ENCODE measurements at regions not wholly inside any gene's neighbourhood (a gene's known extent, or its start where the extent isn't known, plus 50 kb on each side); places are given as distances from the start of the nearest gene placed in this dataset.
"Not testable (repeated sequence)": the region's sequence is repeated elsewhere in the genome, so short reads cannot be mapped to it uniquely, and the experiment has no call there.

DNA sequence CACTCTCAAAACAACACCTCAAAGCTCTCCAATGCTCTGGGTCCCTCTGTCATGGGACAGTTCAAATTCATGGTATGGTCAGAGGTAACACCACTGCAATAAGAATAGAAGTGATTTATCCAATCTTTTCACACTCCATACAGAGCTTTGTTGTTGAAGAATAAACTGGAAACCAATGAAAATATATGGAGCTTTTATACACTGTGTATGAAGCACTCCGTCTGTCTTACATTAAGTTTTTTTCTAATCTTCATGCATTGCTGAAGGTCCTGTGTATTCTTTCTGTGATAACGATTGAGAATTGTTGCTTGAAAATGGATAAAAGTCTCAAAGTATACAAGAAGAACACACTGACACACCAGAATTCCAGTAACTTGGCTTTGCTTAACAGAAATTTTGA is 603.7 kb upstream of the LUZP2 start:
- TF ChIP-seq JUND (IDR thresholded peaks at IDR 0.05; ENCODE audit: low read depth) = no peak
- in situ Hi-C loops (cut with HindIII; ENCODE audit: low pct_unique_long_range_greater_than_20kb, low sequenced_read_pairs) = no loop called here

DNA sequence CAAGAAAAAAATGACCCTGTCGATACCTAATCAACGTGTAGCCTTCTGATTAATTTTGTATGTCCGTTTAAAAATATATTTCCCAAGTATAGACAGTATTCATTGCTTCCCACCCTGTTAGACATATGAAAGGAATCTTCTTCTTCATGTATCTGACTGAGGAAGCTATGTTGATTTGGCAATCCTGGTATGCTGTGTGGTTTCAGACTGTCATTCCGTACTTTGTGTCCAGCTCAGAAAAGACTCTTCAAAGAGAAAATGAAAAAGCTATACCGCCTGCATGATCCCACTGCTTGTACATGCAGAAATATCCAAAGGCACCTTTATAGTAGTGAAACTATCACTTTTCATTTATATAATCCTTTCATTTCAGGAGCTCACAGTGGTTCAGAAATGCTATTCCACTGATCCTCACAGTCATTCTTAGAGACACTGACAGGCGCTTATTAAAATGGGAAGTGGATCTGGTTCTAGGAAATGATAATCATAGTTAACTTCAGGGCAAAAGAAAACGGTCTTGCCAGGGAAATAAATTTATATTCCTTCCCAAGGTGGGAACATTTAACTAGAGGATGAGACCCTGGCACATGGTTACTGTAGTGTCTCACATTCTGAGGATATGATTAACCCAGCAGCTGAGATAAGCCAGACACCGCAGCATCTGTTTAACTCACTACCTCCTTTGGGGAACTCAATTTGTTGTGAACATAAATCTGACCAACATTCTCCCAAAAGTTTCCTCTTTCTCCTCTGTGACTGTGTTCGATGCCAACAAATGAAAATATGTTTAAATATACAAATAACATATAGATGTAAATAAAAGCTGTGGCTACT is 599.2 kb upstream of the LUZP2 start:
- no peak for DNase-seq (ENCODE audit: low read depth in 1 of 2, low spot score in 1 of 2)
- TF ChIP-seq JUND (IDR thresholded peaks at IDR 0.05; ENCODE audit: low read depth) = no peak
- in situ Hi-C loops (cut with HindIII; ENCODE audit: low pct_unique_long_range_greater_than_20kb, low sequenced_read_pairs) = no loop called here

More for the DNA sequence above, 603.7 kb upstream of the LUZP2 start:
- no peak for DNase-seq (ENCODE audit: low read depth in 1 of 2, low spot score in 1 of 2)

DNA sequence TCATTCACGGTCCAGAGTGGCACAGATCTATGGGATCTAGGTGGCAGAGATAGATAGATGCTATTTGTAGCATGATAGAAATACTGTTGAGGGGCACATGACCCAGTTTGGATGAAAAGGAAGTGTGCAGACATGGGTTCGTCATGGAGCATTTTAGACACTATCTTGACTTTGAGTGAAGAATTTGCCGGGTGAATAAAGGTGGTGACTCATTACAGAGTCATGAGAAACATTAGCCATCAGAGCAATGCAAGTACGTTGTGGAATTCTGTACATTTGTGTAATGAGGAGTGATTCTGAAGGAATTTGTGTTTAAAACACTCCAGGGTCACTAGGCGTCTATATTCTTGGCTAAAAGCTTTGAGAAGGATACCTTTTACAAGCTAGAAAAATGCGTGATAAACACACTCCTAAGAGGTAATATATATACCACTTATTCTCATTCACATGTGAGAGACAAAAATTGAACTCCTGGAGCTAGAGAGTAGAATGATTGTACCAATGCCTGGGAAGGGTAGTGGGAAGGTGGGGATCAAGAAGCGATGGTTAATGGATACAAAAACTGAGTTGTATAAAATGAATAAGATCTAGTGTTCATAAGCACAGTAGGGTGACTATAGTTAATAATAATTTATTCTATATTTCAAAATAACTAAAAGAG is 593.7 kb upstream of the LUZP2 start:
- in situ Hi-C loops (cut with HindIII; ENCODE audit: low pct_unique_long_range_greater_than_20kb, low sequenced_read_pairs) = no loop called here
- DNase-seq (ENCODE audit: low read depth in 1 of 2, low spot score in 1 of 2) = no peak
- TF ChIP-seq JUND (IDR thresholded peaks at IDR 0.05; ENCODE audit: low read depth) = no peak

DNA sequence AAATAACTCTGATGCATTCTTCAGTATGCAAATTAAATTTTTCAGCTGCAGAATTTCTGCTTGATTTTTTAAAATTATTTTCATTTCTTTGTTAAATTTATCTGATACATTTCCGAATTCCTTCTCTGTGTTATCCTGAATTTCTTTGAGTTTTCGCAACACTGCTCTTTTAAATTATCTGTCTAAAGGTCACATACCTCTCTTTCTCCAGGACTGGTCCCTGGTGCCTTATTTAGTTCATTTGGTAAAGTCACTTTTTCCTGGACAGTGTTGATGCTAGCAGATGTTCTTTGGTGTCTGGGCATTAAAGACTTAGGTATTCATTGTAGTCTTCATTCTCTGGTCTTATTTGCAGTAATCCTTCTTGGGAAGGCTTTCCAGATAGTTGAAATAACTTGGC is 577.4 kb upstream of the LUZP2 start:
- in situ Hi-C loops (cut with HindIII; ENCODE audit: low pct_unique_long_range_greater_than_20kb, low sequenced_read_pairs) = no loop called here
- no peak for DNase-seq (ENCODE audit: low read depth in 1 of 2, low spot score in 1 of 2)
- TF ChIP-seq JUND (IDR thresholded peaks at IDR 0.05; ENCODE audit: low read depth) = no peak

DNA sequence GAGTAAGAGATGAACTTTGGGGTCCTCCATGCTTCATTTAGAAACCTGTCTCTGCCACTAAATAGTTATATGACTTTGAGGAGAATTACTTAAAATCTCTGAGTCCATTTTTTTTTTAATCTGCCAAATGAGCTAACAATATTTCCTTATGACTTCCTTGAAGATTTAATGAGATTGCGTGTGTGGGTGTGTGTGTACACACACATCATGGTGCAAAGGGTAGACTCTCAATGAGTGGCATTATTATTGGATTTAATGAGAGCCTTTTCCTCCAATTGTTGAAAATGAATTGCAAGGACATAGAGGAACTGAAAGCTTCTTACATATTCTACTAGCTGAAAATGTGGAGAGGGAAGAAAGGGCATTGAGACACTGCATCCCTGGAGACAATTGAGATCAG is 573.5 kb upstream of the LUZP2 start:
- no peak for DNase-seq (ENCODE audit: low read depth in 1 of 2, low spot score in 1 of 2)
- TF ChIP-seq JUND (IDR thresholded peaks at IDR 0.05; ENCODE audit: low read depth) = no peak
- in situ Hi-C loops (cut with HindIII; ENCODE audit: low pct_unique_long_range_greater_than_20kb, low sequenced_read_pairs) = no loop called here

DNA sequence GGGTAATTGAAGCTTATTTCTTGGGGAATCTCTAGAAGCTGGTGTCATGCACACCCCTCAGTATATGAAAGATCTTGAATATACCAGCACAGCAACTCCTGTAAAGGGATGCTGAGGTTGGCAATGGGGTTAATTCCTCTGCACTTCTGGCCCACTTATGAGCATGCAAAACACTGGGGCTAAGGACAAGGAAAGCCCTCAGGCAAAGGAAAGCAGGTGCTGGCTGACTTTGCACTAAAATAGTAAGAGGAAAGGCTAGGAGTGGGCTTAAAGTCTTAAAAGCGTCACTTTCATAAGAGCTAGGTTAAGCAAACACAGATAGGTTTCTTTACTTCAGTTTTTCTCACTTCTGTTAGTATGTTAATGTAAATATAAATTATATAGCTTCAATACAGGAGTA is 572.6 kb upstream of the LUZP2 start:
- DNase-seq (ENCODE audit: low read depth in 1 of 2, low spot score in 1 of 2) = no peak
- no peak for TF ChIP-seq JUND (IDR thresholded peaks at IDR 0.05; ENCODE audit: low read depth)
- in situ Hi-C loops (cut with HindIII; ENCODE audit: low pct_unique_long_range_greater_than_20kb, low sequenced_read_pairs) = no loop called here

- TF ChIP-seq JUND (IDR thresholded peaks at IDR 0.05; ENCODE audit: low read depth) = no peak
- DNase-seq (ENCODE audit: low read depth in 1 of 2, low spot score in 1 of 2) = no peak
- in situ Hi-C loops (cut with HindIII; ENCODE audit: low pct_unique_long_range_greater_than_20kb, low sequenced_read_pairs) = no loop called here
Observed at GRCh38 chr11:23931443-23931842, 565.4 kb upstream of the LUZP2 start.

DNA sequence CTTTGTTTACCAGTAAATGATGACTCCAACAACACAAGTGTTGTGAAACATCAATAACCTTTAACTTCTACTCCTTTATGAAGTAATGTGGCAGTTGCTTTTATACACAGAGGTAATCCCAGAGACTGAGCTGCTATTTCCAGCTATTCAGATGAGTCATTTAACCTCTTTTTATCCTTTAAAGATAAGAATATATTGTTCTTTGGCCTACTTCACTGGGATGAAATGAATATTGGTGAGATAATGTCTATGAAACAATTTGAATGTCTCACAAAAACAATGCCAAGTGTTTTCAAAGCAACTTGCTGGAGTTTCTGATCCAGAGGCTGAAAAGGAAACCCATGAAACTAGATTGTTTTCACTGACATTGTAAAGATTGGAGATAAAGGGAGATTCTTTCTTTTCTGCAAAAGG is 564.4 kb upstream of the LUZP2 start:
- in situ Hi-C loops (cut with HindIII; ENCODE audit: low pct_unique_long_range_greater_than_20kb, low sequenced_read_pairs) = no loop called here
- no peak for TF ChIP-seq JUND (IDR thresholded peaks at IDR 0.05; ENCODE audit: low read depth)
- no peak for DNase-seq (ENCODE audit: low read depth in 1 of 2, low spot score in 1 of 2)

DNA sequence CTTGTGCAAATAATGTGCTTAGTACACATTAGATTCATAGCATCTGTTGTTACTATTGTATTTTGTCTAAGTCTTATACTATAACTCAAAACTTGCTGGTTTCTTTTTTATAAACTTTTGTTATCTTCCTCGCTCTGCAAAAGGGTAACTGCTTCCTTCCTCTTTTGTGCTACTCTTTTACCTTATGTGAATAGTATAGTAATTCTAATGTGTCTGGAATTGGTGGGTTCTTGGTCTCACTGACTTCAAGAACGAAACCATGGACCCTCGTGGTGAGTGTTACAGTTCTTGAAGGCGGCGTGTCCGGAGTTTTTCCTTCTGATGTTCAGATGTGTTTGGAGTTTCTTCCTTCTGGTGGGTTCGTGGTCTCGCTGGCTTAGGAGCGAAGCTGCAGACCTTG is 563.1 kb upstream of the LUZP2 start:
- no peak for DNase-seq (ENCODE audit: low read depth in 1 of 2, low spot score in 1 of 2)
- in situ Hi-C loops (cut with HindIII; ENCODE audit: low pct_unique_long_range_greater_than_20kb, low sequenced_read_pairs) = no loop called here
- TF ChIP-seq JUND (IDR thresholded peaks at IDR 0.05; ENCODE audit: low read depth) = no peak

DNA sequence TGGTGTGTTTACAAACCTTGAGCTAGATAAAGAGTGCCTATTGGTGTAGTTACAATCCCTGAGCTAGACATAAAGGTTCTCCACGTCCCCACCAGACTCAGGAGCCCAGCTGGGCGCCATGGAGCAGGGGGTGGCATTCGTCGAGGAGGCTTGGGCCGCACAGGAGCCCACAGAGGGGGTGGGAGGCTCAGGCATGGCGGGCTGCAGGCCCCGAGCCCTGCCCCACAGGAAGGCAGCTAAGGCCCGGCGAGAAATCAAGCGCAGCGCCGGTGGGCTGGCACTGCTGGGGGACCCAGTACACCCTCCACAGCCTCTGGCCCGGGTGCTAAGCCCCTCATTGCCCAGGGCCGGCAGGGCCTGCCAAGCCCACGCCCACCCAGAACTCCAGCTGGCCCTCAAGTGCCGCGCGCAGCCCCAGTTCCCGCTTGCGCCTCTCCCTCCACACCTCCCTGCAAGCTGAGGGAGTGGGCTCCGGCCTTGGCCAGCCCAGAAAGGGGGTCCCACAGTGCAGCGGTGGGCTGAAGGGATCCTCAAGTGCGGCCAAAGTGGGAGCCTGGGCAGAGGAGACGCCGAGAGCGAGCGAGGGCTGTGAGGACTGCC is 562.1 kb upstream of the LUZP2 start:
- DNase-seq (ENCODE audit: low read depth in 1 of 2, low spot score in 1 of 2); in situ Hi-C loops (cut with HindIII; ENCODE audit: low pct_unique_long_range_greater_than_20kb, low sequenced_read_pairs): not testable (repeated sequence)

GRCh38 chr11:23942117-23942815 is 554.6 kb upstream of the LUZP2 start:
- in situ Hi-C loops (cut with HindIII; ENCODE audit: low pct_unique_long_range_greater_than_20kb, low sequenced_read_pairs); DNase-seq (ENCODE audit: low read depth in 1 of 2, low spot score in 1 of 2): not testable (repeated sequence)

GRCh38 chr11:23944923-23945322 is 551.9 kb upstream of the LUZP2 start:
- in situ Hi-C loops (cut with HindIII; ENCODE audit: low pct_unique_long_range_greater_than_20kb, low sequenced_read_pairs) = no loop called here
- DNase-seq (ENCODE audit: low read depth in 1 of 2, low spot score in 1 of 2) = no peak
- no peak for TF ChIP-seq JUND (IDR thresholded peaks at IDR 0.05; ENCODE audit: low read depth)

DNA sequence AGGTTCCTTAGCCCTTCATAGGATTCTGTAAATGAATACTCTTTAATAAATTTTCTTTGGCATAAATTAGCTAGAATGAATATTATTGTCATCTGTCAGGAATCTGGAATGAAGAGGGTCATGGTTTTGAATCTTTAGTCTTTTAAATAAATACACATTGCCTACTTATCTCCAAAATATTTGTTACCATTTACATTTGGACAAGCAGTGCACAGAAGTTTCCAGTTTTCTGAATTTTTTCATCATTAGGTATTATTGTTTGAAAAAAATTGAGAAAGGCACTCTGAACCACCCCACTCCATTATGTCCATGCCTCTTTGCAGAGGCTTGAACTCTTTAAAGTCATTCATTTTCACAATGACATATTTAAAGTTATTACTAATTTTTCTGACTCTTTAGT is 549.0 kb upstream of the LUZP2 start:
- no peak for TF ChIP-seq JUND (IDR thresholded peaks at IDR 0.05; ENCODE audit: low read depth)
- in situ Hi-C loops (cut with HindIII; ENCODE audit: low pct_unique_long_range_greater_than_20kb, low sequenced_read_pairs) = no loop called here

More for the DNA sequence above, 549.0 kb upstream of the LUZP2 start:
- DNase-seq (ENCODE audit: low read depth in 1 of 2, low spot score in 1 of 2) = no peak
